Keratinocyte (primary cell): ENCODE measurements at regions not wholly inside any gene's neighbourhood (a gene's known extent, or its start where the extent isn't known, plus 50 kb on each side); places are given as distances from the start of the nearest gene placed in this dataset.

Source experiments
- DNase-seq: peaks from one replicate; pipeline ENCODE4 v3.0.0-alpha.2; 2011; ENCODE audit warnings: low read depth, missing footprints, low spot score
- FAIRE-seq: peaks from 2 replicates; lab custom pipeline; 2011; peaks lifted over from hg19 to GRCh38; lab: Jason Lieb, UNC
- H2AFZ ChIP-seq: 2 replicates; pipeline ENCODE4 v1.6.0; 2012; ENCODE audit warnings: low read length, control low read depth, inconsistent platforms; ENCODE audit not compliant: control insufficient read depth
- H3K27ac ChIP-seq: 2 replicates; pipeline ENCODE4 v1.5.1; 2011; ENCODE audit warnings: low read length; ENCODE audit not compliant: control insufficient read depth, insufficient read depth
- H3K27me3 ChIP-seq: 3 replicates; pipeline ENCODE4 v1.6.0; 2011; ENCODE audit warnings: low read length; ENCODE audit not compliant: control insufficient read depth, insufficient read depth; ENCODE audit errors: extremely low read depth
- H3K36me3 ChIP-seq, 2 experiments: 2 replicates in 1 of 2; 3 replicates in 1 of 2; pipeline ENCODE4 v1.5.1; 2011; ENCODE audit warnings: low read length in 2 of 2, mild to moderate bottlenecking in 1 of 2; ENCODE audit not compliant: control insufficient read depth in 2 of 2, insufficient read depth in 2 of 2; ENCODE audit errors: extremely low read depth in 1 of 2
- H3K4me1 ChIP-seq: 3 replicates; pipeline ENCODE4 v1.5.1; 2011; ENCODE audit warnings: low read length; ENCODE audit not compliant: control insufficient read depth, insufficient read depth; ENCODE audit errors: extremely low read depth
- H3K4me2 ChIP-seq: 3 replicates; pipeline ENCODE4 v1.6.0; 2011; ENCODE audit warnings: low read depth, low read length; ENCODE audit not compliant: control insufficient read depth, insufficient read depth; ENCODE audit errors: extremely low read depth
- H3K4me3 ChIP-seq, 3 experiments: fragments of 200-600 bp in 1 of 3; sonication (generic) in 1 of 3; 2 replicates in 2 of 3; 3 replicates in 1 of 3; pipeline ENCODE4 v1.5.1; 2011 to 2016; ENCODE audit warnings: low read length in 3 of 3, mild to moderate bottlenecking in 3 of 3, control low read depth in 2 of 3, inconsistent platforms in 1 of 3, low read depth in 1 of 3, mixed read lengths in 1 of 3, mixed run types in 1 of 3, moderate library complexity in 1 of 3; ENCODE audit not compliant: control insufficient read depth in 2 of 3, insufficient read depth in 2 of 3; ENCODE audit errors: extremely low read depth in 1 of 3
- H3K79me2 ChIP-seq: 2 replicates; pipeline ENCODE4 v1.6.0; 2012; ENCODE audit warnings: low read length; ENCODE audit not compliant: control insufficient read depth, insufficient read depth
- H3K9ac ChIP-seq: 3 replicates; pipeline ENCODE4 v1.6.0; 2011; ENCODE audit warnings: low read length; ENCODE audit not compliant: control insufficient read depth, insufficient read depth; ENCODE audit errors: extremely low read depth
- H3K9me1 ChIP-seq: 3 replicates; pipeline ENCODE4 v1.6.0; 2011; ENCODE audit warnings: low read length; ENCODE audit not compliant: control insufficient read depth, insufficient read depth; ENCODE audit errors: extremely low read depth
- H3K9me3 ChIP-seq: 2 replicates; pipeline ENCODE4 v1.5.1; 2012; ENCODE audit warnings: low read depth, low read length; ENCODE audit not compliant: control insufficient read depth
- H4K20me1 ChIP-seq: 3 replicates; pipeline ENCODE4 v1.6.0; 2011; ENCODE audit warnings: low read length; ENCODE audit not compliant: control insufficient read depth, insufficient read depth; ENCODE audit errors: extremely low read depth
- CTCF ChIP-seq, 3 experiments: IDR thresholded peaks in 1 of 3; conservative IDR thresholded peaks in 1 of 3; optimal IDR thresholded peaks in 1 of 3; 2 replicates in 2 of 3; 3 replicates in 1 of 3; pipeline versions ENCODE3 to v1.5.1; 2011; ENCODE audit warnings: low read length in 3 of 3, mild to moderate bottlenecking in 3 of 3, moderate library complexity in 2 of 3, control low read depth in 1 of 3, inconsistent platforms in 1 of 3; ENCODE audit not compliant: insufficient read depth in 2 of 3; ENCODE audit errors: extremely low read depth in 1 of 3
- EZH2 ChIP-seq: IDR thresholded peaks from one replicate; pipeline ENCODE4 v1.6.1; 2012; ENCODE audit warnings: inconsistent platforms, mild to moderate bottlenecking, low read length, moderate library complexity
- dilution Hi-C: fragments of 300-500 bp; cut with MboI; formaldehyde crosslinking; loops from one replicate; pipeline ENCODE4 v1.7.0; 2020; ENCODE audit warnings: low sequenced_read_pairs; ENCODE audit not compliant: extremely low pct_ligation_motif_present

- no peak overlapping the region for H3K4me2 ChIP-seq
- H3K9ac ChIP-seq, result no peak overlapping the region
- FAIRE-seq (no peak), DNase-seq (no peak)
- dilution Hi-C loops, result no loop called here
- no peaks in the 10 kb centered on the region for H3K9me1 ChIP-seq
- no peaks in the 10 kb centered on the region for H3K36me3 ChIP-seq
- TF ChIP-seq CTCF (optimal IDR thresholded peaks at IDR 0.05 in 1 of 3, IDR thresholded peaks at IDR 0.05 in 1 of 3, conservative IDR thresholded peaks at IDR 0.05 in 1 of 3; ENCODE audit: extremely low read depth in 1 of 3, insufficient read depth in 2 of 3, low read length in 3 of 3) (no peak), EZH2 (no peak)
- H4K20me1 ChIP-seq, result no peaks in the 10 kb centered on the region
- H3K79me2 ChIP-seq, result no peaks in the 10 kb centered on the region
- H3K27ac ChIP-seq, result no peak overlapping the region
- H3K27me3 ChIP-seq, result no peaks in the 10 kb centered on the region
- no peaks in the 10 kb centered on the region for H3K9me3 ChIP-seq
- H3K4me3 ChIP-seq, result no peak overlapping the region
- no peak overlapping the region for H2AFZ ChIP-seq
- no peaks in the 10 kb centered on the region for H3K4me1 ChIP-seq
Measured at GRCh38 chr6:19638931-19639330, 198.2 kb upstream of the ID4 start.

- Histone ChIP-seq H3K4me2 (no peak overlapping the region), H3K4me3 (no peak overlapping the region), H3K27me3 (no peaks in the 10 kb centered on the region), H3K27ac (no peak overlapping the region), H3K9me3 (no peaks in the 10 kb centered on the region), H4K20me1 (no peaks in the 10 kb centered on the region), H3K9me1 (no peaks in the 10 kb centered on the region), H2AFZ (no peak overlapping the region), H3K36me3 (no peaks in the 10 kb centered on the region), H3K9ac (no peak overlapping the region), H3K4me1 (no peaks in the 10 kb centered on the region), H3K79me2 (no peaks in the 10 kb centered on the region)
- TF ChIP-seq EZH2 (no peak), CTCF (optimal IDR thresholded peaks at IDR 0.05 in 1 of 3, IDR thresholded peaks at IDR 0.05 in 1 of 3, conservative IDR thresholded peaks at IDR 0.05 in 1 of 3; ENCODE audit: extremely low read depth in 1 of 3, insufficient read depth in 2 of 3, low read length in 3 of 3) (no peak)
- FAIRE-seq, result no peak
- DNase-seq, result no peak
- dilution Hi-C loops, result no loop called here
Measured at GRCh38 chr6:19643287-19643686, 193.9 kb upstream of the ID4 start.
